ENCODE measurements at regions not wholly inside any gene's neighbourhood (a gene's known extent, or its start where the extent isn't known, plus 50 kb on each side); places are given as distances from the start of the nearest gene placed in this dataset.
"Not testable (repeated sequence)": the region's sequence is repeated elsewhere in the genome, so short reads cannot be mapped to it uniquely, and the experiment has no call there.

- no peak for DNase-seq
Measured at GRCh38 chr5:68849103-68849502, 244.7 kb upstream of the SLC30A5 start.

DNA sequence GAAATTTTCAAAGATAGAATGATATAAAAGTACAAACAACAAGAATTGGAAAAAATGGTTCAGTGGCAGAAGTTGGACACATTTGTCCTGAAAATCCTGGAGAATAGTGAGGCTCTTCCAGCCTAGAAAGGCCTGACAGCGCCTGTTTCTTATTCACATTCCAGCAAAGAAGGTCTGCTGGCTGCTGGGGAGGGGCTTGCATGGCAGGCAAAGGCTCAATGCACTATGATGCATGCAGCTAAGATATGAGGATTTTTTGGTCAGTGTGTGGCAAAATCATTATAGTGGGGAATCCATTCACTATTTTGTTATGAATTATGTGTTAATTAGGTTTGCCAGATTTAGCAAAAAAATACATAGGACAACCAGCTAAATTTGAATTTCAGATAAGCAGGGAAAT lies 243.9 kb upstream of the SLC30A5 start:
- no peak for DNase-seq

- DNase-seq = no peak
Measured at GRCh38 chr5:68861099-68861498, 232.7 kb upstream of the SLC30A5 start.

DNA sequence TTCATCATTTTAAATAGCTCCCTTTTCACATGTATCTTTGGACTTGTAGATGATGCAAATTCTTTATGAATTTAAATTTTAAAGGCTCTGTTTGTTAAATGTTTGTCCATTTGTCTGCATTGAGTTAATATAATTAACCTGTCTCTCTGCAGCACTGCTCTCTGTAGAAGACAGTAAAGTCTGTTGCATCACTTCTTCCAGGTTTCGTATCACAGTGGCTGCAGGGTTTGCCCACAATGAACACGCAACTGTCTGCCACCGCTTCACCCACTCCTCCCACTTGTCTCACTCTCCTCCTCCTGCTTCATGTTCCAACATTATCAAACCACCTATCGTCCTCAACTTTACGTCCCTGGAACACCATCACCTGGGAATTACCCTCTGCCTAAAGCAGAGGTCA lies 231.3 kb upstream of the SLC30A5 start:
- DNase-seq = no peak

GRCh38 chr5:68865192-68865591 lies 228.6 kb upstream of the SLC30A5 start:
- DNase-seq = not testable (repeated sequence)

DNA sequence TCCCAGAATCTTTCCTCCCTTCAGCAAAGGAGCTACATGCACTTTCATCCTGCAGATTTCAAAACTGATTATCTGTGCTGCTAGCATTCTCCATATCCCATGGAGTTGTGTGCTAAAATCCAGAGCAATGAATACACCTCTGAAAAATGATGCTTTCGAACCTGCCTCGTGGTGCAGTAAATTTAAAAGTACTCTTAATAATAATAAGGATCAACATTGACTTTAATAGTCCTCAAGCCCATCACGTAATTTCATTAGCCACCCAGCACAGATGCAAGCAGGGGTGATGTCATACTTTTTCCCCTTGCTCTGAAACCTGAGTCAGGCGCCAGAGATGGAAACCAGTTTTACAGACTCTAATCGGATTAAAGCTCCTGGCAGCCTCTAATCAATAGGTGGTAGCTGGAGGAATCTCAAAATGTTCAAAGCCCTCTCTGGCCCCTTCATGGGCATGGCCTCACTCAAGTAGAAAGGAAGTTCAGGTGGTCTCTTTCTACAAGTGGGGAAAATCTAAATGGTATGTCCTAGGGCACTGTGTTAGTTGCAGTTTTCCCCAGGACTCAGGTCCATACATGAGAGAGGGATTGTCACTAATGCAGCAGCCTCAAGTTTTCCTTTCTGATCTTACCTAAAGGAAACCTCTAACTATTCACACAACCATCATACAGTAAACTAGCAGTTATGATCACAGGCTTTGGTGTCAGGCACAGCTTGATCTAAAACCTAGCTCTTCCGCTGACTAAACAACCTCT lies 221.6 kb upstream of the SLC30A5 start:
- DNase-seq = peak in 1 of 3 donors; percentile 14

DNA sequence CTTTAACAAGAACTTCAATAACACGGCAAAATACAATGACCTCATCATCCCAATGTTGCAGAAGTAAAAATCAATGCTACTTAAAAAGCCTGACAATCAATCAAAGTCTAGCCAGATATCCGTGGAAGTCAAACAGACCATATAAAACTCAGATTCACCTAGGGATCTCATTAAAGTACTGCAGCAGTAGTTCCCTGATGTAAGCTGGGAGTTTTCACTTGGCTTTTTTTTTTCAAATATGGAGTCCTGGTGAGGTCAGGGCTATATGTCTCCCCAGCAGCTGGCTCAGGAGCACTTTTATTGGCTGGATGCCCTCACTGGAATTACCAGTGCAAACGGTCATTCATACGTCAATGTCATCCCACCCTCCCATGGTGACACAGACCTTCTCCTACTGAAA lies 220.6 kb upstream of the SLC30A5 start:
- no peak for DNase-seq

DNA sequence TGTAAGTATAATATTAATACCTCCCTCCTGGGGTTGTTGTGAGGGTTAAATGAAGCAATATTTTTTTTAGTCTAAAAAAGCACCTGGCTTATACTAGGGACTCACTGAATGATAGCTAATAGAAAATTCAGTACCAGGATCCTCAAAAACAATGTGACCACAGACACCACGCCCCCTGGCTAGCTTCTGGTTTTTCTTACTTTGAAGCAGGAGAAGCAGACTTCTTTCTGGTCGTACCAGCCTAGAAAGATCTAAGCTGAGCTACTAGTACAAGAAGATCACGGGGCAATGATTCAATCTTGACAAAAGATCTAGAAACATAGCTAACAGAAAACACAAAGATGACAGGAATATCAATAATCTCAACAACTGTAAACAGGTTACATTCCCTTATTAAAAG lies 218.5 kb upstream of the SLC30A5 start:
- DNase-seq = no peak

DNA sequence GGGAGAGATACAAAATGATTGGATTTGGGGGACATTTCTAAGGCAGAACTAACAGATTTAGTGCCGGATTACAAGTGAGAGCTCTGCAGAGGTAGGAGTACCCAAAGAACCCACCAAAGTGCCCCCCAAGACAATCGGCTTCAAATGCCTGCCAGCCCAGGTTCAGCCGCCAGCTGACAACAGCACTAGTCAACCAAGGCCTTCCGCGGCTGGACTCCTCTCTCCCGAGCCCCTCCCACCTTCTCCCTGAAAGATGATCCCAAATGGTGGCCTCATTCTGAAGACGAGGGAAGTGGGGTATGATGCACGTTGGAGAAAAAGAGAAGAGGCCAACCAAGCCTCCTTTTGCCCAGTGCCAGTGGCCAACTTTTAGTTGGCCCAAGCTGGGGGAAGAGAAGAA lies 210.4 kb upstream of the SLC30A5 start:
- no peak for DNase-seq

- peak in 1 of 3 donors; percentile 22 for DNase-seq
Measured at GRCh38 chr5:68884144-68884754, 209.6 kb upstream of the SLC30A5 start.

GRCh38 chr5:68884883-68885282 lies 208.9 kb upstream of the SLC30A5 start:
- DNase-seq = peak in 2 of 3 donors; percentile 5 to 45

GRCh38 chr5:68886814-68887213 lies 207.0 kb upstream of the SLC30A5 start:
- no peak for DNase-seq

DNA sequence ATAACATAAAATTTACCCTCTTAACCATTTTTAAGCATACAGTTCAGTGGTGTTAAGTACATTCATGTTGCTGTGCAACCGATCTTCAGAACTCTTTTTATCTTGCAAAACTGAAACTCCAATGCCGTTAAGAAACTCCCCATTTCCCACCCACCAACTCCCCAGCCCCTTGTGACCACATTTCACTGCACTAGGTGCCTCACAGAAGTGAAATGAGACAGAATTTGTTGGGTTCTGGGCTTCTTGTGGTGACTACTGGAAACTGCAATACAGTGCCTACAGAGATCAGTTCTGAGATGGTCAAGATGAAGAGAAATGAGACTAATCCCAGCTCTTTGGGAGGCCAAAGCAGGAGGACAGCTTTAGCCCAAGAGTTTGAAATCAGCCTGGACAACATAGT lies 202.1 kb upstream of the SLC30A5 start:
- DNase-seq = no peak

DNA sequence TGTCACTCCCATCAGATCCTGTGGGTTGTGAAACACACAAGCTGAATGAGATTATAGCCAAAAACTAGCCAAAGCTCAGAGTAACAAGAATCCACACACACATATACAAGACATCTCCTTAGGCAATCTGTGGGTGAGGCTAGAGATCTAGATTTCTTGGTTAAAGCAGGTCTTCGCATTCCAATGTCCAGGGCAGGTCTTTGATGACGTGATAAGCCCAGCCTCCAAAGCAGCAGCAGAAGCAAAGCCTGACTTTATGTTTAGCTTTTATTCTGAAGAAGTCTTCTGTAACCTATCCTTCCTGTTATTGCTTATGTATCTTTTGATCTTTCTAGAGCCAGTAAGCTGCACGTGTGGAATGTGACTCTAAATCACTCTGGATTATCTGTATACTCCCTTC lies 199.1 kb upstream of the SLC30A5 start:
- DNase-seq = no peak

GRCh38 chr5:68898951-68899471 lies 194.8 kb upstream of the SLC30A5 start:
- peak in 1 of 3 donors; percentile 59 for DNase-seq

DNA sequence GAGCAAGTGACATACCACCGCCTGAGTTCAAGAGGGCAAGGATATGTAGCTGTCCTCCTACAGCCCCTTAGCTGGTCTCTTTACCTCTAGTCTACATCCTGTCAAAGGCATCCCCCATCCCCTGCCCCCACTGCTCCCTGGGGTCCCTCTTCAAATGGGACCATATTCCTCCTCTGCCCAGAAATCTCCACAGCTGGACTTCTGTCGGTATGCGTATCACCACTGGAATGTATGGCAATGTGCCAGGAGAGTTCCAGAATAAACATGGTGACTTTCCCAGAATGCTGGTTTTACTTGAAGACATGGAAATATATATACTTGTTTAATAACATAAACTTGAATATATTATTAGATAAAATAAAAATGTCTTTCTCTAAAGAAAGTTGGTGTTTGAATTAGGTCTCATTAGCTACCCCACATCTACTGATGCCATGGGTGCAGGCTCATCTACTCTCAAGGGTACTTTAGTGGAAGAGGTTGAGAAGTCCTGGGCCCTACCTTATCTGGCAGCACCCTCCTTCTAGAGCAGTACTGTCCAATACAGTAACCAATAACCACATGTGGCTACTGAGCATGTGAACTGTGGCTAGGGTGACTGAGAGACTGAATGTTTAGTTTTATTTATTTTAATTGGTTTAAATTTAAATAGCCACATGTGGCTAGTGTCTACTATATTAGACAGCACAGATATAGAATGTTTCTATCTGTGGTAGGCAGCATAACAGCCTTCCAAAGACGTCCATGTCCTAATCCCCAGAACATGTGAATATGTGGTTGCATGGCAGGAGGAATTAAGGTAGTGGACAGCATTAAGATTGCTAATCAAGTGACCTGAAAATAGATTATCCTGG lies 181.7 kb upstream of the SLC30A5 start:
- peak; percentile 29 to 44 (median 40) for DNase-seq

GRCh38 chr5:68915079-68915478 lies 178.7 kb upstream of the SLC30A5 start:
- DNase-seq = no peak

GRCh38 chr5:68918306-68918705 lies 175.5 kb upstream of the SLC30A5 start:
- DNase-seq = no peak

DNA sequence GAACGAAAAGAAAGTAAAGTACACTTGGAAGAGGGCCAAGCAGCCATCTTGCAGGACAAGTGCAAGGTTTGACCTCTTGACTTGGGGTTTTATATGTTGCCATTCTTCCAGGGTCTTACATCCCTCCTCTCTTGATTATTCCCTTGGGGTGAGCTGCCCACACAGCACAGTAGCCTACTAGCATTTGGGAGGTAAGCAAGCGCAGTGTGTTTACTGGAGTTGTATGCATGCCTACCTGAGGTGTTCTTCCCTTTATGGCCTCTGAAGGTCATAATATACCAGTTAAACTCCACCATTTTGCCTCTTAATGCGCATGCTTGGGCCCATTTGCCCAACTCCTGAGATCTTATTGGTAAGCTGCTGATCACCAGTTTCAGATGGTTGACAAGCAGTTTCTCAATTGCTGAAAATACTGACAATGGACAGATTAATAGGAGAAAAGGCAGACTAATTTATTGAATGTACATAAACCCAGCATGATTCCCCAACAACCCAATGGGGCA lies 173.8 kb upstream of the SLC30A5 start:
- no peak for DNase-seq

GRCh38 chr5:68920888-68921287 lies 172.9 kb upstream of the SLC30A5 start:
- DNase-seq = no peak

GRCh38 chr5:68922172-68922987 lies 171.4 kb upstream of the SLC30A5 start:
- no peak for DNase-seq

Measured in muscle of back (tissue), 3 donors.